HG02763 (cell line): ENCODE measurements at regions not wholly inside any gene's neighbourhood (a gene's known extent, or its start where the extent isn't known, plus 50 kb on each side); places are given as distances from the start of the nearest gene placed in this dataset.

Source experiments
- ATAC-seq: cut with Tn5 transposase; IDR thresholded peaks from one replicate; pipeline ENCODE4 v1.9.1; 2021; ENCODE audit warnings: mild to moderate bottlenecking, moderate library complexity; ENCODE audit not compliant: unreplicated experiment

- no peak for ATAC-seq
Measured at GRCh38 chr3:127384717-127385539, 97.1 kb upstream of the PRR20G start.

GRCh38 chr3:127383656-127384179, 95.9 kb upstream of the PRR20G start:
- no peak for ATAC-seq

- ATAC-seq: no peak
Measured at GRCh38 chr3:127377801-127378655, 90.2 kb upstream of the PRR20G start.

- no peak for ATAC-seq
Measured at GRCh38 chr3:127375151-127375930, 87.5 kb upstream of the PRR20G start.

GRCh38 chr3:127374086-127375010, 86.5 kb upstream of the PRR20G start:
- no peak for ATAC-seq

- no peak for ATAC-seq
Measured at GRCh38 chr3:127373441-127374085, 85.7 kb upstream of the PRR20G start.

GRCh38 chr3:127371846-127372245, 84.0 kb upstream of the PRR20G start:
- ATAC-seq: no peak

- ATAC-seq: no peak
Measured at GRCh38 chr3:127371334-127371733, 83.5 kb upstream of the PRR20G start.

- no peak for ATAC-seq
Measured at GRCh38 chr3:127370906-127371305, 83.1 kb upstream of the PRR20G start.

GRCh38 chr3:127369356-127369935, 81.6 kb upstream of the PRR20G start:
- ATAC-seq: no peak

GRCh38 chr3:127368186-127369032, 80.6 kb upstream of the PRR20G start:
- ATAC-seq: no peak

- ATAC-seq: no peak
Measured at GRCh38 chr3:127367593-127367992, 79.7 kb upstream of the PRR20G start.

GRCh38 chr3:127366383-127366782, 78.5 kb upstream of the PRR20G start:
- ATAC-seq: no peak

GRCh38 chr3:127365163-127365798, 77.4 kb upstream of the PRR20G start:
- ATAC-seq: no peak

GRCh38 chr3:127363891-127364290, 76.0 kb upstream of the PRR20G start:
- no peak for ATAC-seq

- ATAC-seq: no peak
Measured at GRCh38 chr3:127363171-127363570, 75.3 kb upstream of the PRR20G start.

- ATAC-seq: no peak
Measured at GRCh38 chr3:127360647-127361046, 72.8 kb upstream of the PRR20G start.

GRCh38 chr3:127358641-127359040, 70.8 kb upstream of the PRR20G start:
- no peak for ATAC-seq
